ENCODE measurements at regions not wholly inside any gene's neighbourhood (a gene's known extent, or its start where the extent isn't known, plus 50 kb on each side); places are given as distances from the start of the nearest gene placed in this dataset.

DNA sequence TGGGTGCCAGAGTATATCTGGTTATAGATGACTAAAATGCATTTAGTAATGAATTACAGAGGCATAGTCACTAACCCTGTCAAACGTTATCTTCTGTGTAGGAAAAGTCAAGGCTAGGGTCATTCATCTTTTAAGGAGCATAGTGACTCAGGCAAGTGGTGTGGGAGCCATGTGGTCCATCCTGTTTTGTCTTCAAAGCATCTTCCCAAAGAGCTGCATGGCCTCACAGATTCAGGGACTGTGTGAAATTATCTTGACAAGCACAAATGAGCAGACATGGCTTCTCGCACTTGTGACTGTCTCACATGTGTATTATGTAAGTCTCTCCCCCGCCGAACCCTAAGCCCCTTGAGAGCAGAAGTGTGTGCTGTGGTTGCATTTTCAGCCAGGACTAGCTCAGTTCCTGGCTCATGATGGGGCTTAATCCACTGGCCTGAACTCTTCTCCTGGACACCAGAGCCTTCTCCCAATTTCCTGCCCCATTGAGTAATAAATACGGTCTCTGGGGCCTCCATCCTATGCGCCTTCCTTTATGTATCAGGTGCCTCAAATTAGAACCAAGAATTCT, 769.1 kb downstream of the QKI start:
- TF ChIP-seq, protein P1, sequence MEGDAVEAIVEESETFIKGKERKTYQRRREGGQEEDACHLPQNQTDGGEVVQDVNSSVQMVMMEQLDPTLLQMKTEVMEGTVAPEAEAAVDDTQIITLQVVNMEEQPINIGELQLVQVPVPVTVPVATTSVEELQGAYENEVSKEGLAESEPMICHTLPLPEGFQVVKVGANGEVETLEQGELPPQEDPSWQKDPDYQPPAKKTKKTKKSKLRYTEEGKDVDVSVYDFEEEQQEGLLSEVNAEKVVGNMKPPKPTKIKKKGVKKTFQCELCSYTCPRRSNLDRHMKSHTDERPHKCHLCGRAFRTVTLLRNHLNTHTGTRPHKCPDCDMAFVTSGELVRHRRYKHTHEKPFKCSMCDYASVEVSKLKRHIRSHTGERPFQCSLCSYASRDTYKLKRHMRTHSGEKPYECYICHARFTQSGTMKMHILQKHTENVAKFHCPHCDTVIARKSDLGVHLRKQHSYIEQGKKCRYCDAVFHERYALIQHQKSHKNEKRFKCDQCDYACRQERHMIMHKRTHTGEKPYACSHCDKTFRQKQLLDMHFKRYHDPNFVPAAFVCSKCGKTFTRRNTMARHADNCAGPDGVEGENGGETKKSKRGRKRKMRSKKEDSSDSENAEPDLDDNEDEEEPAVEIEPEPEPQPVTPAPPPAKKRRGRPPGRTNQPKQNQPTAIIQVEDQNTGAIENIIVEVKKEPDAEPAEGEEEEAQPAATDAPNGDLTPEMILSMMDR (IDR thresholded peaks at IDR 0.05; ENCODE audit: low read length) = no peak
- no peak for TF ChIP-seq EZH2phosphoT487 (IDR thresholded peaks at IDR 0.05; ENCODE audit: low read length)

Data from MM.1S (cell line).